ENCODE measurements at regions not wholly inside any gene's neighbourhood (a gene's known extent, or its start where the extent isn't known, plus 50 kb on each side); places are given as distances from the start of the nearest gene placed in this dataset.
A peak's percentile ranks its signal among the peaks of the same experiment; 100 is the strongest.

DNA sequence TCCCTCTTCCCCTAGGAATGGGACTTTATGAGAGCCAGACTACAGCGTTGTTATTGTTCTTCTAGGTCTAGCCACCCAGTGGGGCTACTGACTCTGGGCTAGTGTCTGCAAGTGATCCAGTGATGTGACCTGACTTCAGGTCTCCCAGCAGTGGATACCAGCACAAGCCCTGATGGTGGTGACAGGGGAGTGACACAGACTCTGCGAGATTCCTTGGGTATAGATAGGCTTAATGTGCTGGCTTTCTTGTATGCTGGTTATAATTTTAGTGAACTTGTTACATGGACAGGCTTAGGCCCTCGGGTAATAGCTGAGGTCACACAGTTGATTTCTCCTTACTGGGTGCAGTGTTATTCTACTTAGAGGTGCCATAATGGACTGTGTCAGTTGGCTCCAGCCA lies 106.9 kb downstream of the TBC1D30 start:
- DNase-seq (ENCODE audit: low spot score): no peak

DNA sequence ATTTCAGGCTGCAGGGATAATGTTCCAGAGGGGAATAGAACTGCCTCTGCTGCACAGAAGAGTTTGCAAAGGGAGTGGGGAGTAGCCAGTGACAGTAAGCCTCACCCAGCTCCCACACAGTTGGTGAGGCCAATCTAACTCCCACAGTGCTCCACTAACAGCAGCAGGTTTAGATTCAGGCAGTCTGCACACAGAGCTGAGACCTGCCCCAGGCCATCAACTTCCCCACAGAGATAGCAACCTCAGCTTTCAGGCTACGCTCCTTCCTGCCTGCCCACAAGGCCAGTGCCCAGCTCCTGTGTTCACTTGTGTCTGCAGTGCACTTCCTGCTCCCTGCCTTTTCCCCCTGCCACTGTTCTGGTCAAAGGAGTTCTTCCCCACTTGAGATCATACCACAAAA lies 107.5 kb downstream of the TBC1D30 start:
- DNase-seq (ENCODE audit: low spot score): no peak

DNA sequence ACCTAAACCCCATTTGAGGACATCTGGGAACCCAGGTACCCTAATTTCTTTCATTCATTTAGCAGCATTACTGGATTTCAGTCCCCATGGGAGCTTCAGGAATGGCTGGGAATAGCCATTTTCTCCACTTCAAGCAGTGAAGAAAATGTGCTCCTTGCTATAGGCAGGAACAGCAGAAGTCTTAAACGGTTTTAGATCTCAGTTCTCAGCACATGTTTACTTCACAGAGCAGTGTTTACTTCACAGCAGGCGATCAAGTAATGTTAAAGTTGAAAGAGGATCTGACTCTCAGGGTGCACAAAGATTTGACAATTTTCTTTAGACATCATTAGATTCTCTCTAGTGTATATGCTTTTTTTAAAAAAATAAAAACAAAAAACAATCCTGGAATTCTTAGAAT lies 109.3 kb downstream of the TBC1D30 start:
- DNase-seq (ENCODE audit: low spot score): no peak

DNA sequence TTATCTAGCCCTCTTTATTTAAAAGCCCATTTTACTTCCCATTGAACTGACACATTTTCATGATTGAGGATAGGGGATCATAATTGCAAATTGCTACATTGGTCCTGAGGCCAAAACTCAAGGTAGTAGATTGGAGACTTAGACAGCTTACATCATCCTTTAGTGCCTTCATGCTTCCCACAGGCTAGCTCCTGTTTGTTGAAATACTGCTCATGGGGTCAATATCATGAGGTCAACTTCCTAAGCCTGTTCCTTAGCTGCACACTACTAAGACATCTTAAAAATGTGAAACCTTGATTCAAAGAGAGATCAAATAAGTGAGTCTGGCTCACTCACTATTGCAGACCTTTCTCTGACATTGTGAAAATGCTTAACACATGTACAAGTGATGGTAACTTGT lies 113.0 kb downstream of the TBC1D30 start:
- DNase-seq (ENCODE audit: low spot score): no peak

DNA sequence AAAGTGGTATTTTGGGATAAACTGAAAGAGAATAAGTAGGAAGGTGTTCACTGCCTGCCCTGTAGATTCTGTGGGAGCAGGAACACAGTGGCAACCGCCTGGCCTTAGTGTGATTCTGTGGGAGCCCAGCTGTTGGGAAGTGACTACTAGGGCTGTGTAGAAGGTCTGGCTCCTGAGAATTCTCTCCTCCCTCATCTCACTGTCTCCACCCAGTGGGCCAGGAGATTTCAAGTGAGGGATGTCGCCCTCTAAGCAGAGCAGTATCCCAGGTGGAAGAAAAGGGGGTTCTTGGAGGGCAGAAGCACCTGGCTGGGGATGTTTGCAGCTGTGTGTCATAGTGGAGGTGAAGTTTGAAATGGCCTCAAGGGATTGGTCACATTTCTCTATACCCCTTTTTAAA lies 113.7 kb downstream of the TBC1D30 start:
- no peak for DNase-seq (ENCODE audit: low spot score)

DNA sequence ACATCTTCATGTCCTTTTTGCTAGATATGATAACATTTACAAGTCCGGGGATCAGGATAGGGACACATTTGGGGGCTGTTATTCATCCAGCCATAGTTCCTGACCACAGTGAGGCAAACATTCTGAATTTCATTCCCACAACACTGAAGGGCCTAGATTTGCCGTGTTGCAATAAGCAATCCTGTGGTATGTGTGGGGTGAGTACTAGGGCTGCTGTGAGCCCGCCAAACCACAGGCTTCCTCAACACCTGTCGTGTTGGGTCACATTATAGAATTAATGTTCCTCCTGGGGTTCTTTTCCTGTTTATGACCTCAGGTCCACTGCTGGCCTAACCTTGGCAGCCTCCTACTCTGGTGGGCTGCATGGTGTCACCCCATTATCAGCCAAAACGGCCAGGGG lies 119.2 kb downstream of the TBC1D30 start:
- no peak for DNase-seq (ENCODE audit: low spot score)

DNA sequence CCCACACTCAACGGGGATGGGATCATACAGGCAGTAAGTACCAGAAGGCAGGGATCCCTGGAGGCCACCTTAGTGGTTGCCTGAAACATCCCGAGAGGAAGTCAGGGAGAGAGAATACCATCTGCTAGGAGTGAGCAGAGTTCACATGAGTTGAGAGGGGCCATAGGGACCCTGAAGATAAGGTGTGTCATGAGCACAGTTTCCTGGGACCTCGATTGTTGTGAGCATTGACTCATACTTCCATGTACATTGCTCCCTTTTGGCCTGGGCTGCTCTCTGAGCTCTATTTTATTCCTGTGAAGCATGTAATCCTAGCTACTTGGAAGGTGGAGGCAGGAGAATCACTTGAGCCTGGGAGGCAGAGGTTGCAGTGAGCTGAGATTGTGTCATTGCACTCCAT lies 120.5 kb downstream of the TBC1D30 start:
- no peak for DNase-seq (ENCODE audit: low spot score)

DNA sequence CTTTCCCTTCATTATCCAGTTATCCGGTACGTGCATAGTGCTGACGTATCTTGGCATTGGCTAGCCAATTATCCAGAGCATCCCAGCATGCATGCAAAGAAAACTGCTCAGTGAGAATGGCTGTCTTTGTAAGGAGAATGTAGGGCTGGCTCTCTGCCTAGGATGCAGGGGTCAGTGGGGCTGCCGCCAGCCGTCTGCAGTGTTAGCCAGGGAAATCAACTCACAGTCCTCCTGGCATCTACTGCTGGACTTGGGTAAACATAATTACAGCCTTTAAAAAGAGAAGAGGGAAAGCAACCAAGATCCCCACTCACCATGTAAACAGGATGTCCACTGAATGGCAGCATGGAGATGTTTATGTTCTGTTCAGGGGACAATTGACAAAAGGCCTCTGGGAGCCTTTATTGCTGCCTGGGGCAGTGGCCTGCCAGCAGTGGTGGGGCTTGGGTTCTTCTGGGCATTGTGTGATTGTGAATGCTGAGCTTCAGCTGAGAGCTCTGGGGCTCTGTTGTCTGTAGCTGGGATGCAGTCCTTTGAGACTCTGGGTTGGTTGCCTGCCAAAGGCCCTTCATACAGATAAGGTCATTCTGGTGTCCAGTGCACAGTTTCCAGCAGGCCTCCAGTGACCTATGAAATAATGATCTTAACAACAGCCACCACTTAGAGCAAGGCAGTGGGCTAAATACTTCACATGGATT lies 121.8 kb downstream of the TBC1D30 start:
- peak; percentile 36 for DNase-seq (ENCODE audit: low spot score)

DNA sequence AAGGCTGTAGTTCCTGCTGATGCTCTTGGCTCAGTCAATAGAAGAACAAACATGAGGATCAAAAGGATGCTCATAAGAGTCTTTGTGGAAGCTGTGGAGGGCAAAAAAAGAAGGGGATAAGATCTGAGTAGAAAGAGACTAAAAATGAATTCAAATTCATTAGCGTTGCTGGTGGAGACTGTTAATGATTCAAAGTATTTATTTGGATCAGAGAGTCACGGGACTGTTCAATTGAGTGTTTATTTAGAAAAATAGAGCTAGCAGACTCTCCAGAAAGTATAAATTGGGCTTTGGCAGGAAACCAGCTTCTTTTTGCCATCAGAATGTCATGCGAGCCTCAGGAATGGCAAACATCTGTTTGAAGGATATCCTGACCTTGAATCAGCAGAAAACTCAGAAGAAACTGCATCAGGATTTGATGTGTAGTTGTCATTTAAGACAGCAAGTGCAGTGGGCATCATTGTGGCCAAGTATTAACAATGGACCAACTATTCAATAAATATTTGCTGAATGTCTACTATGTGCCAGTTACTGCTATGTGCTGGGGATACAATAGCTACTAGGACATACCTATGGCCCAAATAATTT lies 126.4 kb downstream of the TBC1D30 start:
- DNase-seq (ENCODE audit: low spot score): no peak

DNA sequence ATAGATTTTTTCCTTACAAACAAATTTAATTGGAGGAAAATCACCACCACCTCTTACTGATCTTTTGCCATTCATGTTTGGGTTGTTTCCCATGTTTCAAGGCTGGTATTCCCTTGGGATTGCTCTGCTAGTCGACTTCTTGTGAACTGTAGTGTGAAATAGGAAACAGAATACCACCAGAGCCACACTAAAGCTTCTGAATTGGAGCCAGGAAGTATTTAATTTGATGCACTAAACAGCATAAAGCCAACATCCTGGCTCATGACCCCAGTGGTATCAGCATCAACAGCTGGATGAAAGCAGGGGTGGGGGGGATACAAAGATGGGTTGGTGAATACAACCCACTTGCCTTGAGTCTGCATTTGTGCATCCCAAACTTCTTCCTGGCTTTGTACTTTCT lies 127.5 kb downstream of the TBC1D30 start:
- no peak for DNase-seq (ENCODE audit: low spot score)

DNA sequence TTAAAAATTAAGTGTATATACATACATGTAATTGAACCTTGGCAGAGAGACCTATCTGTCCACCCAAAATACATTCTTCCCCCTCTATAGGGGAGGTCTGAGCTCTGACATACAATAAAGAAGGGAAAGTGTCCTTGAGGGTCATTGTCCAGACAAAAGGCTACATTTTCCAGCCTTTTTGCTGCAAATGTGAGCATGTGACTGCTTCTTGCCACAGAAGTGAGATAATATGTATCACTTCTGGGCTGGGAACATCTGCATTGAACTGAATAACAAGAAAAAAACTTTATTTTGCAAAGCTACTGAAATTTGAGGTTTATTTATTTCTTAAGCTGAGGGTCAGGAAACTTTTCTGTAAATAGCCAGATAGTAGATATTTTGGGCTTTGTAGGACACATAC lies 131.3 kb downstream of the TBC1D30 start:
- no peak for DNase-seq (ENCODE audit: low spot score)

DNA sequence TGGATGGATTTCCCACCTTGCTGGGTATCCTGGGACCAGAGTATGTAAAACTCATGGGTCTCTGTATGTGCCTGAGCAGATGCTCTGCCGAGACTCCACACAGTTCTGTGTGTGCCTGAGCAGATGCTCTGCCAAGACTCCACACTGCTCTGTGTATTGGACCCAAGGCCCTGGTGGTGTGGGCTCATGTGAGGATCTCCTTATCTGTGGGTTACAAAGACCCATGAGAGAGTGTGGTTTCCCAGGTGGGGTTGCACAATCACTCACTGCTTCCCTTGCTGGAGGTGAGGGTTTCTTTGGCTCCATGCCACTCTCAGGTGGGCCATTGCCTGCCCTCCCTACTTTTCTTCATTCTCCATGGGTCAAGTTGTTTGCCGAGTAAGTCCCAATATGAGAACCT lies 141.5 kb downstream of the TBC1D30 start:
- DNase-seq (ENCODE audit: low spot score): no peak

DNA sequence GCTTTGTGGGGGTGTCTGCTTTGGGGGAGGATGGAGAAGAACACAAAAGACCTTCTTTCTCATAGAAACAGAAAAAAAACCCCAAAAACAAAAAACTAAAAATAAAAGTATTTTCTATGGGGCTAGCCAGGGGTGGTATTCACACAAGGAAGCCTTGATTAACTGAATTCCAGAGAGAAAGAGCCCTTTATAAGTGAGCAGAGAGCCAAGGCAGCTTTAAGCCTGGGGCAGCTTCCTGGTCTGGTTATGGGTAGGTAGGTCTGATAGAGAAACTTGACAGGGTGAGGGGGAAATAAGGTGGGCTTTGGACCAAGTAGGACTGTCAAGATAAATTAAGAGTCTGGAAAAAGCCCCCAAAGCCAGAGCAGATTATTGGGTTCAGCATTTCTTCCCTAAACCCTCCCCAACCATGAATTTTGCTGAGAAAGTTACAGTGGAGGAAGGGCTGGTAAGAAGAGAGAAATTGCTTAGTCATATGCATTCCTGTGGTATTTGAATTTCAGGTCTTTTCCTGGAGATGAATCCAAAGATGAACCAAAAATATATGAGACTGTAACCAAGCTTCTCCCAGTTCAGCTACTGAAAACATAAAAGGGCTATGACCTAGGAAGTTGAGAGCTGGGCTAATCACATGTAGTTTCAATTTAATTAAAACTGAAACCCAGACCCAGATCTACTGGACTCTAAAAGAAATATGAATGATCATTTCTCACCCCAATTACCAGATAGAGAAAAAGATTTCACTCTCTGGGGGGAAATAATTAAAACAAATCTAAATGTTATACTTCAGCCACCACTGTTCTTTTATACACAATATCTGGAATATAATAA lies 144.8 kb downstream of the TBC1D30 start:
- no peak for DNase-seq (ENCODE audit: low spot score)

DNA sequence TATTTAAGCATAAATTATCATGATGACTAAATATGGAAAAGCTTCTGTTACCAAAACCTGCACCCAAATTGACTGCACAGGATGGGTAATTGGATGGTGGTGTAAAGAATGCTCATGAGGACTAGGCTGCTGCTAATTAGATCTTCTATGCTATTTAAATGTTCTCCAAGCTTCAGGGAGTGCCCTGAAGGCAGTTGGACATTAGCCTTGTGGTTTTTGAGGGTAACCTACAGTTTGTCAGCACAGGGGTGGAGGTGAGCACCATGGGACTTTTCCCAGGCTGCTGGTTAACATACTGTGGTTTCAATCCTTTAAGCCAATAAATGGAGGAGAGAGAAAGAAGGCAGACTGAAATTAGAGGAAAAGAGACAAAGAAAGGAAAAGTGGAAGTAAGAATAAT lies 145.0 kb downstream of the WIF1 start:
- DNase-seq (ENCODE audit: low spot score): no peak

DNA sequence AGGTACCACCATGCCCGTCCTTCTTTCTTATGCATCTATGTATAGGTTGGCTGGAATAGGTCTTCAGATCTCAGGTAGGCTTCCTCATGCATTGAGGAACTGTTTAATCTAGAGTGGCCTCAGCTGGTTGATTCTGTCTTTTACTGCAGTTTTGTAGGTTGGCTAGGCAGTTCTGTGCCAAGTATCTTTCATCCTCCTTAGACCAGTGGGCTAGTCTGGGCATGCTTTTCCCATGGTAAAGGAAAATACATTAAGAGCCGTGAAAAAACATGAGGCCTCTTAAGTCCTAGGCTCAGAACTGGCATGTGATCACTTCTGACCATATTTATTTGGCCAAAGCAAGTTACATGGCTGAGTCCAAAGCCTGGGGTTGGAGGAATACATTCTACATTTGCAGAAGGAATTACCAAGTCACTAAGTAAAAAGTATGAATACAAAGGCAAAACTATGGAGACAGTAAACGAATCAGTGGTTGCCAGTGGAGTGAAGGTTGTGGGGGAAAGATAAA lies 137.3 kb downstream of the WIF1 start:
- DNase-seq (ENCODE audit: low spot score): no peak

DNA sequence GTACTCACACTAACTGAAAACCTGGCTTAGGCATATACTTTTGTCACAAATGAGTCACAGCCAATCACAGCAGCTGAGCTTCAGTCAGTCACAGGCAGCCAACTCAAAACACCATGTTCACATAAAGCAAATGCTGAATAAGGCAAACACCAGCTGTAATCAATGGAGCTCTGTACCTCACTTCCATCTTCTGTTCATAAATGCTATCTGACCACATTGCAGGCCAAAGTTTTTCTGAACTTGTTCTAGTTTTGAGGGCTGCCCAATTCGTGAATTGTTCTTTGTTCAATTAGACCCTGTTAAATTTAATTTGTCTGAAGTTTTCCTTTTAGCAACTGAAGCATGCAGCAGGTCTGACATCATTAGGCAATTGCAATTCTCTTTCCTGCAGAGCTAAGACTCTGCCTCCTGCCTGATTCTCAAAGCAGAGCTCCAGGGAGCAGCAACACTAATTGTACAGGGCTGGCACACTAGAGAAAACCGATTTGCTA lies 129.9 kb downstream of the WIF1 start:
- DNase-seq (ENCODE audit: low spot score): no peak

DNA sequence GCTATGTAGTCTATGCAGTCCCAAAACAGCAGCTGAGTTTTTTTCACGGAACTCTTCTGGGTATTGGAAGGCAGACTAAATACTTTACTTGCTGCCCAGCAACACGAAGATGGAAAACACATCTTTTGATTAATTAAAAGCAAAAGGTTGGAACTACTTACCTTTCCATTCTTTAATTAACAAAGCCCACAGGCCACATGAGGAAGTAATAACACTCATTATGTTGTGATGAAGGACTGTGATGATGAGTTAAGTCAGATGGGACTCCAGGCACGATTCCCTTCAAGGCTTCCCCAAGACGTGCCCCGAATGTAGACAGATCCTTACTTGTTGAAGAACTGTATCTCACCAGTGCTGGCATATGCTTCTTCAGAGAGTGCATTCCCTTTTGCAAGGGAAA lies 129.0 kb downstream of the WIF1 start:
- no peak for DNase-seq (ENCODE audit: low spot score)

DNA sequence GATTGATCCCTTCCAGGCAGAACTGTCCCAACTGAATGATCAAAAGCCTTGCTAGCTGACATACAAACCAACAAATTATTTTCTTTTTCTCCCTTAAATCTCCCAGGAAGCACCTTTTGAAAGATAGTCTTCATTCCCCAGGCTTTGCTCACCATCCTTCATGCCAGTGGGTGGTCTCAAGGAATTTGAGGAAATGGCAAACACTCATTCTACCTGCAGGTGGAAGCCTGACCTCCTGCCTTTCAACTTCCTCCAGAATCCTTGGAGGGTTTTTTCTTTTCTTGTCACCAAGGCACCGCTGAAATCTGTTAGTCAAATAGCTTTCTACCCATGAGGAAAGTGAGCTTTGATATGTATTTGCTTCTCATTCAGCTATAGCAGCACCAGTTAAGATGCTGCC lies 128.5 kb downstream of the WIF1 start:
- DNase-seq (ENCODE audit: low spot score): no peak

DNA sequence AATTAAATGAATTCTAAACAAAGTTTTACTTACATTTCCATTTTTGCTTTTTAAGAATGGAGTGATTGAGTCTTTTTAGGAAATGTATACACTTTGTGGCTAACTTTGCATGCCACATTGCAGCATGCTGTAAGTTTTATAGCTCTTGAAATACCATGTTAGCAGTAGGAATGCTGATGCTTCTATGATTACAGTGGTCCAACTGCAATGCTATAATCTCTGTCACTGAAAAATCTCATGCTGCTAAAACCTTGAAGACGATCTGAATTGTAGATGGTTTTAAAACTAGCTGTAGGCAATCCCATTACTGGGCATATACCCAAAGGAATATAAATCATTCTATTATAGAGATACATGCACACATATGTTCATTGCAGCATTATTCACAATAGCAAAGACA lies 127.6 kb downstream of the WIF1 start:
- no peak for DNase-seq (ENCODE audit: low spot score)

DNA sequence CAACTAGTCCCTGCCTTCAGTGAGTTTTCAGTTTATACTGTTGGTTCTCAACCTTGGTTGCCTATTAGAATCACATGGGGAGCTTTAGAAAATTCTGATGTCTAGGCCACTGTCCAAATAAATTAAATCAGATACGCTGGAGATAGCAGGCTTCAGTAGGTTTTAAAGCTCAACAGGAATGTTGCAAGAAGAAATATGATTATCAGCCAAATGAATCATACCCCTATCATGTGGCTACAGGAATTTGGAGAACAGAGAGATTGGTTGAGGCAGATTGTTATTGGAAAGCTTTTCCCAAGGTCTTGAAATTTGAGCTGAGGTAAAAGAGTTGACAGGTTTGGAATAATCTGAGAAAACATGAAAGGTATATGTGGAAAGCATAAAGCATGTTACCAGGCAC lies 125.3 kb downstream of the WIF1 start:
- no peak for DNase-seq (ENCODE audit: low spot score)

DNA sequence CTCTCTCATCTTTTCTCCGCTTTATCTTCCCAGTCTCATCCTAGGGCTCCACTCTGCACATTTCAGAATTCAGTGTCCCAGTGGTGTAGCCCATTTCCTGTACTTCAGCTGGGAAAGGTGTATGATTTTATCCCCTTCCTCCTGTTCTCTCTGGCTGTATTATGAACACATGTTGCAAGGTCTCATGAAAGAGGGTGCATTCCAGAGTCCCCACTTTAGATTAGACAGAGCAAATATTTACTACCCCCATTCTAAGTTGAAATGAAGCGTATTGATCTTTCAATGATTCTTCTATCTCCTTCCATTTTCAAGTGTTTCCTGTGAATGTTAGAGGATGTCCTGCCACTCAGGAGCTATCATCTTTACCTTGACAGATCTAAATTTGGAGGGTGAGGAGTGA lies 123.2 kb downstream of the WIF1 start:
- DNase-seq (ENCODE audit: low spot score): no peak

DNA sequence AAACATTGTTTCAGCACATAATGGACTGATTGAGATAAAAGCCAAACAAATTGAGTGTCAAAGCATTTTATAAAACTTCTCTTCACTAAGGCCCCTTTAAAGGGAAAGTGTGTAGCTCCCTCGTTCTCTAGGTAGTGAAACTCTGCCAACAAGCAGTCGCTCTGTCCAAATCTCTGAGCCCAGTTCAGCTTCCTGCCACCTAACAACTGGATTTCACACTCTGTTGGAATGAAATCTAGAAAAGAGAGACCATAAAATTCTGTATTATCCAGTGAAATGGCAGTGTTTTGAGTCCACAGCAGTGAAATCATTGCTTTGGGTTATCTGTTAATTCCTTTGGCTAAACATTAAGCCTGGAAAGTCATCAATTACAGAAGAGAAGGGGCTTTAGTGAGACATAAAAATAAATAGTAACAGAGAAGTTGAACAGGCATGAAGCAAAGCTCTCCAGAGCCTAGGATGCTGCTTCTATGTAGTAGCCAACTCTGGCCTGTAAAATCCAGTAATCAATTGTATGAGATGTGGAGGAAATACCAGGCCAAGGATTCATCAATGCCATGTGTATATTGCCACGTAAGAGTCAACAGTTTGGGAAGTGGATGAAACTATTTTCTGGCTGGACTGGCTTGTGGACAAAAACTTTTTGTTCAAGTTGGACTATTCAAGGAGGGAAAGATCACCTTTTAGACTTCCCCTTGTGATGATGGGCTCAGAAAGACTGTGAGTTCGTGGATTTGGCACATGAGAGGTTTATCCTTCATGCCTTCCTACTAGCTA lies 122.5 kb downstream of the WIF1 start:
- no peak for DNase-seq (ENCODE audit: low spot score)
